Fibroblast of lung (primary cell): ENCODE measurements at regions not wholly inside any gene's neighbourhood (a gene's known extent, or its start where the extent isn't known, plus 50 kb on each side); places are given as distances from the start of the nearest gene placed in this dataset.

Source experiments
- EZH2 ChIP-seq: IDR thresholded peaks from 2 replicates; pipeline ENCODE4 v1.5.1; 2012; ENCODE audit warnings: low read length, control low read depth, mild to moderate bottlenecking; ENCODE audit errors: missing control alignments
- TF ChIP-seq, protein P1 (sequence below), 2 donors: IDR thresholded peaks in 1 of 2; conservative IDR thresholded peaks in 1 of 2; 1 replicate in 1 of 2; 2 replicates in 1 of 2; pipeline ENCODE4 v1.5.1; 2011 to 2012; ENCODE audit warnings: low read length in 2 of 2, control low read depth in 1 of 2, inconsistent platforms in 1 of 2, low read depth in 1 of 2, mild to moderate bottlenecking in 1 of 2

- TF ChIP-seq, protein P1, sequence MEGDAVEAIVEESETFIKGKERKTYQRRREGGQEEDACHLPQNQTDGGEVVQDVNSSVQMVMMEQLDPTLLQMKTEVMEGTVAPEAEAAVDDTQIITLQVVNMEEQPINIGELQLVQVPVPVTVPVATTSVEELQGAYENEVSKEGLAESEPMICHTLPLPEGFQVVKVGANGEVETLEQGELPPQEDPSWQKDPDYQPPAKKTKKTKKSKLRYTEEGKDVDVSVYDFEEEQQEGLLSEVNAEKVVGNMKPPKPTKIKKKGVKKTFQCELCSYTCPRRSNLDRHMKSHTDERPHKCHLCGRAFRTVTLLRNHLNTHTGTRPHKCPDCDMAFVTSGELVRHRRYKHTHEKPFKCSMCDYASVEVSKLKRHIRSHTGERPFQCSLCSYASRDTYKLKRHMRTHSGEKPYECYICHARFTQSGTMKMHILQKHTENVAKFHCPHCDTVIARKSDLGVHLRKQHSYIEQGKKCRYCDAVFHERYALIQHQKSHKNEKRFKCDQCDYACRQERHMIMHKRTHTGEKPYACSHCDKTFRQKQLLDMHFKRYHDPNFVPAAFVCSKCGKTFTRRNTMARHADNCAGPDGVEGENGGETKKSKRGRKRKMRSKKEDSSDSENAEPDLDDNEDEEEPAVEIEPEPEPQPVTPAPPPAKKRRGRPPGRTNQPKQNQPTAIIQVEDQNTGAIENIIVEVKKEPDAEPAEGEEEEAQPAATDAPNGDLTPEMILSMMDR (conservative IDR thresholded peaks at IDR 0.05 in 1 of 2, IDR thresholded peaks at IDR 0.05 in 1 of 2; ENCODE audit: low read depth in 1 of 2, low read length in 2 of 2) = no peak
- no peak for TF ChIP-seq EZH2
These were observed 841.0 kb upstream of the CELF4 start for GRCh38 chr18:38406607-38407006.
